PFSK-1 (cell line): ENCODE measurements at regions not wholly inside any gene's neighbourhood (a gene's known extent, or its start where the extent isn't known, plus 50 kb on each side); places are given as distances from the start of the nearest gene placed in this dataset.

Source experiments
- FOXP2 ChIP-seq: optimal IDR thresholded peaks from 2 replicates; pipeline ENCODE3; 2011; ENCODE audit warnings: borderline replicate concordance, control low read depth, inconsistent platforms; ENCODE audit not compliant: insufficient read depth; ENCODE audit errors: extremely low read length, extremely low read depth
- POLR2AphosphoS5 ChIP-seq: IDR thresholded peaks from 2 replicates; pipeline ENCODE4 v1.6.1; 2012; ENCODE audit warnings: low read depth, mild to moderate bottlenecking, control low read depth, low read length, moderate library complexity
- REST ChIP-seq, 2 experiments: IDR thresholded peaks; 2 replicates each; pipeline versions ENCODE4 v1.6.1 to v1.8.0; 2011 to 2012; ENCODE audit warnings: low read depth in 2 of 2, low read length in 2 of 2, control low read depth in 1 of 2, inconsistent platforms in 1 of 2, mild to moderate bottlenecking in 1 of 2, moderate library complexity in 1 of 2; ENCODE audit not compliant: insufficient read depth in 1 of 2
- SIN3A ChIP-seq: IDR thresholded peaks from 2 replicates; pipeline ENCODE4 v1.6.1; 2012; ENCODE audit warnings: mild to moderate bottlenecking, low read length, moderate library complexity, borderline replicate concordance; ENCODE audit not compliant: insufficient read depth
- TAF1 ChIP-seq: IDR thresholded peaks from 2 replicates; pipeline ENCODE4 v1.6.1; 2012; ENCODE audit warnings: low read length, control low read depth, borderline replicate concordance; ENCODE audit not compliant: insufficient read depth

GRCh38 chr4:31080887-31081286, 360.7 kb downstream of the PCDH7 start:
- TF ChIP-seq SIN3A (no peak), TAF1 (no peak), POLR2AphosphoS5 (no peak), REST (IDR thresholded peaks at IDR 0.05; ENCODE audit: insufficient read depth in 1 of 2, low read depth in 2 of 2, low read length in 2 of 2) (no peak), FOXP2 (no peak)

GRCh38 chr4:31081366-31081765, 361.2 kb downstream of the PCDH7 start:
- TF ChIP-seq REST (IDR thresholded peaks at IDR 0.05; ENCODE audit: insufficient read depth in 1 of 2, low read depth in 2 of 2, low read length in 2 of 2), result no peak
- TF ChIP-seq FOXP2, result no peak
- TF ChIP-seq POLR2AphosphoS5, result no peak
- TF ChIP-seq SIN3A, result no peak
- TF ChIP-seq TAF1, result no peak

- no peak for TF ChIP-seq TAF1
- TF ChIP-seq FOXP2, result no peak
- no peak for TF ChIP-seq POLR2AphosphoS5
- no peak for TF ChIP-seq SIN3A
- no peak for TF ChIP-seq REST (IDR thresholded peaks at IDR 0.05; ENCODE audit: insufficient read depth in 1 of 2, low read depth in 2 of 2, low read length in 2 of 2)
Measured at GRCh38 chr4:31083456-31083855, 363.3 kb downstream of the PCDH7 start.

- TF ChIP-seq TAF1 (no peak), SIN3A (no peak), POLR2AphosphoS5 (no peak), REST (IDR thresholded peaks at IDR 0.05; ENCODE audit: insufficient read depth in 1 of 2, low read depth in 2 of 2, low read length in 2 of 2) (no peak), FOXP2 (no peak)
Measured at GRCh38 chr4:31084806-31085416, 364.7 kb downstream of the PCDH7 start.

GRCh38 chr4:31085689-31086088, 365.5 kb downstream of the PCDH7 start:
- no peak for TF ChIP-seq POLR2AphosphoS5
- no peak for TF ChIP-seq TAF1
- TF ChIP-seq FOXP2, result no peak
- no peak for TF ChIP-seq SIN3A
- TF ChIP-seq REST (IDR thresholded peaks at IDR 0.05; ENCODE audit: insufficient read depth in 1 of 2, low read depth in 2 of 2, low read length in 2 of 2), result no peak
